ENCODE measurements at regions not wholly inside any gene's neighbourhood (a gene's known extent, or its start where the extent isn't known, plus 50 kb on each side); places are given as distances from the start of the nearest gene placed in this dataset.

GRCh38 chr11:19541521-19542049 lies 171.1 kb upstream of the NAV2 start:
- ChIA-PET CTCF (no interaction called here), POLR2A (no interaction called here)
- ATAC-seq = no peak
- no peaks in the 10 kb centered on the region for H3K36me3 ChIP-seq (ENCODE audit: control insufficient read depth, insufficient read depth, low read length)
- no TSS peak for BruUV-seq (replicated peaks)
- TF ChIP-seq CTCF (IDR thresholded peaks at IDR 0.05) = no peak
- TF ChIP-seq POLR2AphosphoS5 (IDR thresholded peaks at IDR 0.05; ENCODE audit: low read depth, low read length) = no peak
- no peak for TF ChIP-seq TCF7L2 (IDR thresholded peaks at IDR 0.05; ENCODE audit: low read depth, low read length)
- no peak for TF ChIP-seq SIN3A (IDR thresholded peaks at IDR 0.05; ENCODE audit: borderline replicate concordance, insufficient read depth, low read depth, low read length)
- TF ChIP-seq REST (IDR thresholded peaks at IDR 0.05; ENCODE audit: insufficient read depth in 1 of 2, low read depth in 2 of 2, low read length in 1 of 2) = no peak
- no peak overlapping the region for H3K4me3 ChIP-seq (ENCODE audit: low read depth in 2 of 2, low read length in 2 of 2)
- DNase-seq (ENCODE audit: low read depth, low spot score) = no peak
- H3K27ac ChIP-seq (ENCODE audit: low read length) = no peak overlapping the region
- in situ Hi-C loops (cut with HindIII; ENCODE audit: low pct_unique_long_range_greater_than_20kb, low sequenced_read_pairs) (no loop called here), intact Hi-C loops (cut with micrococcal nuclease; ENCODE audit: unreplicated experiment) (no loop called here)
- H3K9me3 ChIP-seq (ENCODE audit: control insufficient read depth, insufficient read depth, low read depth, low read length) = no peaks in the 10 kb centered on the region
- peaks cover 15% of the 10 kb centered on the region for H3K27me3 ChIP-seq (ENCODE audit: control insufficient read depth, insufficient read depth, low read length)
- H3K4me1 ChIP-seq (ENCODE audit: control insufficient read depth, insufficient read depth, low read length) = no peaks in the 10 kb centered on the region

- H3K9me3 ChIP-seq (ENCODE audit: control insufficient read depth, insufficient read depth, low read depth, low read length) = no peaks in the 10 kb centered on the region
- POLR2A ChIA-PET = no interaction called here
- no peak overlapping the region for H3K4me3 ChIP-seq (ENCODE audit: low read depth in 2 of 2, low read length in 2 of 2)
- TF ChIP-seq REST (IDR thresholded peaks at IDR 0.05; ENCODE audit: insufficient read depth in 1 of 2, low read depth in 2 of 2, low read length in 1 of 2) (no peak), TCF7L2 (IDR thresholded peaks at IDR 0.05; ENCODE audit: low read depth, low read length) (no peak), SIN3A (IDR thresholded peaks at IDR 0.05; ENCODE audit: borderline replicate concordance, insufficient read depth, low read depth, low read length) (no peak), CTCF (IDR thresholded peaks at IDR 0.05) (no peak), POLR2AphosphoS5 (IDR thresholded peaks at IDR 0.05; ENCODE audit: low read depth, low read length) (no peak)
- intact Hi-C loops (cut with micrococcal nuclease; ENCODE audit: unreplicated experiment) = no loop called here
- in situ Hi-C loops (cut with HindIII; ENCODE audit: low pct_unique_long_range_greater_than_20kb, low sequenced_read_pairs) = no loop called here
- H3K36me3 ChIP-seq (ENCODE audit: control insufficient read depth, insufficient read depth, low read length) = no peaks in the 10 kb centered on the region
- no peak for ATAC-seq
- BruUV-seq (replicated peaks) = no TSS peak
- CTCF ChIA-PET = no interaction called here
- no peak for DNase-seq (ENCODE audit: low read depth, low spot score)
- H3K27ac ChIP-seq (ENCODE audit: low read length) = no peak overlapping the region
- no peaks in the 10 kb centered on the region for H3K4me1 ChIP-seq (ENCODE audit: control insufficient read depth, insufficient read depth, low read length)
- H3K27me3 ChIP-seq (ENCODE audit: control insufficient read depth, insufficient read depth, low read length) = peaks cover 16% of the 10 kb centered on the region
Measured at GRCh38 chr11:19539861-19540260, 172.8 kb upstream of the NAV2 start.
